Retina (tissue), 1 donor: ENCODE measurements at regions not wholly inside any gene's neighbourhood (a gene's known extent, or its start where the extent isn't known, plus 50 kb on each side); places are given as distances from the start of the nearest gene placed in this dataset.

ENCODE experiments used
- DNase-seq: peaks from one replicate; pipeline ENCODE4 v3.0.0-alpha.2; 2016

- no peak for DNase-seq
Measured at GRCh38 chr2:49248506-49248905, 94.2 kb upstream of the FSHR start.

- DNase-seq, result no peak
Measured at GRCh38 chr2:49241991-49242390, 87.7 kb upstream of the FSHR start.

DNA sequence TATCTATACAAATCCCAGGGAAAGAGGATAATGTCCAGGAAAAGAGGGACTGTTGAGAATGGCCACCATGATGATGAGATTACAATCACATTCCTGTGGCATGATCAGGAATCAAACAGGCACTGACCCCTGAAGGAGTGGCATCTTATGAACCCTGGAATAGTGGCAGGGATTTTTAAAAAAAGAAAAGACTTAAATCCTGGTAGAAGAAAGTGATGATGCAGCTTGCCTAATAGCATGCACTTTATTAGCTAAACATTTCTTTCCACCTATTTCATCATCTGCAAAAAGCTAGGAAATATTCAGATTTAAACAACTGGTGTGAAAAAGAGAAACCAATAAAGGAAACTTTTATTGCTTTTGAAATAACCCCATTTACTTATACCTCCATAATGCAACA lies 87.2 kb upstream of the FSHR start:
- no peak for DNase-seq

- DNase-seq, result no peak
Measured at GRCh38 chr2:49240608-49241007, 86.3 kb upstream of the FSHR start.

DNA sequence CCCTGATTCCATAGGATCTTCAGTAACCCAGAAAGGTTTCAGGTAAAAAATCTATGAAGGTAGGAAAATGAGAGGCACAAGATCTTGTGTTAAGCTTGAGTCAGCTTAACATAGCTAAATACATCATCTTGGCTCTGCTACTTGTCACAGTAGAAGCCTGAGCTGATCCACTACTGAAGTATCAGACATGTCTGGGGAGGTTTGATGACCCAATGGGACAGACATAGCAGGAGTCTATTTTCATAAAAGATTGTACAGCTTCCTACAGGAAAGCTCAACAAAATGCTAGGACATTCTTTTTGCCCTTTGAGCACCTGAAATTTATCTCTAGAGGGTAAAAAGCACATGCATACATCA lies 84.3 kb upstream of the FSHR start:
- no peak for DNase-seq

GRCh38 chr2:49237867-49238603 lies 83.7 kb upstream of the FSHR start:
- no peak for DNase-seq

DNA sequence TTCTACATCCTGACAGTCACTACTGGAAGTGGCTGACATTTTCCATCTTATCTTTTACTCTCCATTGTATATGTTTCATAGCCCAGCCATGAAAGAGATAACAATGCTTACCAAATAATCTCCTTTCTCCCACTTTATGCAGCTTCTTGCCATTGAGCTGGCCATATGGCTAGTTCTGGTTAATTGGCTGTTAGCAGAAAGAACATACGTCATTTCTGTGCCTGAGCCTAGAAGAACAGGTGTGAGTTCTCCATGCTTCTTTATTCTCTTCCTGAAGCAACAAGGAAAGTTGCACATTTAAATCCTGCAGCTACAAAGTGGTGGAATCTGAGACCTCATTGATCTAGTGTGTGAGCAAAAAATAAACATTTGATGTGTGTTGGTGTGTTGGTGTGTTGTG lies 82.0 kb upstream of the FSHR start:
- no peak for DNase-seq

DNA sequence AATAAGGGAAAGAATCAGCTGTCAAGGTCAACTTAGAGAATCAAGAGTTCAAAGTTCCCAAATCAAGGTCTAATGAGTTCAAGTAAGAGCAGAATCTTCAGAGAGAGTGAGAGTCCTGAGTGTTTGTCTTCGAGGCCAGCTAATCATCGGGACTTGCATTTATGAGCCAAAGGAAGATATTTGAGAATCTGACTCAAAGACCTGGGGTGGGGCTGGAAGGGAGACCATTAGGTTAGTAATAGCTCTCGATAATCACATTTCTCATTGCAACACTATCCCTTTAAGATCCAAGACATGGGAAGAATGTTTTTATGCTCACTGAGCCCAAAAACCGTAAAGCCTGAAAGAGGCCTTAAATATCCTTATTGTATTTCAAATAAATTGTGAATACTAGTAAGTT lies 72.0 kb upstream of the FSHR start:
- no peak for DNase-seq

GRCh38 chr2:49225126-49225525 lies 70.8 kb upstream of the FSHR start:
- no peak for DNase-seq

- DNase-seq, result no peak
Measured at GRCh38 chr2:49224426-49225010, 70.2 kb upstream of the FSHR start.

DNA sequence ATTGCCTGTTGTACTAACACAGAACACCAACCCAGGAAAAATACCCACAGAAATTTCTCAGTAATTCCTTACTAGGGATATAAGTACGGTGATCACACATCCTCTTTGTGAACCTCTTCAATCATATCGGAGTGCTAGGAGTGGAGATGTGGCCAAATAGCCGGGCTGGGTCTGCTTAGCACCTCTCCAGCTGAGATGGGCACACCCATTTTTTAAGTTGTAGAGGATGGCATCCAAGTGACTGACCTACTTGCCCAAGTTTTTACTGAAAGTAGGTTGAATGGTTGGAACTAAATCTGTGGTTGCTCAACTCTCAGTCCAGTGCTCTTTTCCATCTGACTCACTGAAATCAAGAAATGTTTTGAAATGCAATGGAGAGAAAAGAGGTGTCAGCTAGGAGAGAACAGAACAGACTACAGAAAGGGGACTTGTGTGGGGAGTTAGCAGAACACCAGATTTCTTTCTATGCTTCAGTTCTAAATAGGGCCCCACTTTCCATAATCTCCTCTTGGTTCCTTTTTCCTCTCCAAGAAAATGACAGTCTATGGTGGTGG lies 68.7 kb upstream of the FSHR start:
- DNase-seq, result no peak

- no peak for DNase-seq
Measured at GRCh38 chr2:49219741-49220140, 65.4 kb upstream of the FSHR start.

- no peak for DNase-seq
Measured at GRCh38 chr2:49210191-49210590, 55.9 kb upstream of the FSHR start.

DNA sequence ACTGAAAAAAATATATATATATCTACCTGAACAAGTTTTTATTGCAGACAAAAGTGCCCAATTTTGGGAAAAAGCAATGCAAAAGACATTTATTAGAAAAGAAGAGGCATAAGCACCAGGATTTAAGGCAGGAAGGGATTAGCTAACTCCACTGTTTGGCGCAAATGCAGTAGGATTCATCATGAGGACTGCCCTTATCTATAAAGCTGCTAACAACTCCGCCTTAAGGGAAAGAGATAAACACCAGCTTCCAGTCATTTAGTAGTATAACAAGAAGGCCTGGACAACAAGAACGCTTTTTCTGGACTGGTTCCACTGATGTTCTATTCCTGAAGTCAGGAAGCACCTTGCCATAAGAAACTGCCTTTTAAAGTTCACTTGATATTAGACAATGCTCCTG lies 52.9 kb upstream of the FSHR start:
- no peak for DNase-seq
